ENCODE measurements at regions not wholly inside any gene's neighbourhood (a gene's known extent, or its start where the extent isn't known, plus 50 kb on each side); places are given as distances from the start of the nearest gene placed in this dataset.
A peak's percentile ranks its signal among the peaks of the same experiment; 100 is the strongest.

- no peaks in the 10 kb centered on the region for H3K9me3 ChIP-seq (ENCODE audit: insufficient read depth in 2 of 2, low read depth in 1 of 2, low read length in 1 of 2)
- no peak overlapping the region for H4K5ac ChIP-seq (ENCODE audit: insufficient read length, low read depth, low read length)
- no peak overlapping the region for H2BK20ac ChIP-seq (ENCODE audit: low read length)
- H3K23me2 ChIP-seq (ENCODE audit: low read depth, low read length): peaks cover 12% of the 10 kb centered on the region; the same call in 1 of the 2 replicates
- H2AFZ ChIP-seq (ENCODE audit: low read length): no peak overlapping the region
- H3K27me3 ChIP-seq (replicated peaks in 1 of 4; ENCODE audit: control insufficient read depth in 3 of 4, extremely low read depth in 1 of 4, insufficient read depth in 3 of 4, low read length in 3 of 4): peaks cover 44 to 66% (median 65%) of the 10 kb centered on the region in 4 experiments
- no peak for FAIRE-seq
- no peaks in the 10 kb centered on the region for H4K20me1 ChIP-seq (replicated peaks in 1 of 2; ENCODE audit: control insufficient read depth in 1 of 2, insufficient read depth in 2 of 2, low read length in 2 of 2)
- H2BK120ac ChIP-seq (replicated peaks; ENCODE audit: low read depth, low read length): no peak overlapping the region
- H2BK5ac ChIP-seq (ENCODE audit: low read depth, low read length): no peak overlapping the region
- H3K23ac ChIP-seq (ENCODE audit: insufficient read length): no peak overlapping the region
- CTCF ChIA-PET (ENCODE audit: partially characterized antibody): interaction anchor here (0.9 to 13.2 kb wide), 14 partner anchors 9 to 272 kb away, joined by 3 to 172 read pairs (median 6); partner anchors contain the start of gene FOXD2
- H4K91ac ChIP-seq (replicated peaks; ENCODE audit: insufficient read length, low read length): no peak overlapping the region
- H3K4me2 ChIP-seq (ENCODE audit: insufficient read depth in 1 of 2, low read depth in 2 of 2, low read length in 2 of 2): peak overlapping the region in 1 of 2 experiments; percentile 62; a peak in 1 of 4 replicates
- H2BK12ac ChIP-seq (ENCODE audit: low read depth, low read length): no peak overlapping the region
- DNase-seq (ENCODE audit: low read depth in 1 of 2, low spot score in 2 of 2): no peak
- H3K4me1 ChIP-seq (replicated peaks in 1 of 4; ENCODE audit: control insufficient read depth in 3 of 4, insufficient read depth in 4 of 4, low read length in 3 of 4): peaks cover 0 to 19% (median 5%) of the 10 kb centered on the region in 4 experiments; a peak in 3 of 7 replicates
- H3K4ac ChIP-seq (replicated peaks; ENCODE audit: insufficient read length, low read depth, low read length): no peak overlapping the region
- no peak overlapping the region for H4K8ac ChIP-seq (ENCODE audit: extremely low read depth, insufficient read depth, low read length)
- no peak overlapping the region; the same call in 1 of the 2 replicates for H3K18ac ChIP-seq (ENCODE audit: extremely low read depth, low read length)
- TF ChIP-seq RXRA (IDR thresholded peaks at IDR 0.05; ENCODE audit: insufficient read depth, low read depth, low read length): no peak
- no peak for TF ChIP-seq CHD1 (IDR thresholded peaks at IDR 0.05; ENCODE audit: low read depth, low read length)
- TF ChIP-seq KDM1A (IDR thresholded peaks at IDR 0.05; ENCODE audit: borderline replicate concordance, low read length): no peak
- TF ChIP-seq GTF2F1 (IDR thresholded peaks at IDR 0.05; ENCODE audit: borderline replicate concordance, low read depth, low read length): no peak
- TF ChIP-seq SP4 (IDR thresholded peaks at IDR 0.05; ENCODE audit: low read length): no peak
- no peak for TF ChIP-seq CTCF (IDR thresholded peaks at IDR 0.05; ENCODE audit: control extremely low read depth in 1 of 3, insufficient read depth in 1 of 3, low read depth in 1 of 3, low read length in 3 of 3)
- no peak for TF ChIP-seq KDM5A (IDR thresholded peaks at IDR 0.05; ENCODE audit: low read length)
- no peak for TF ChIP-seq CREB1 (IDR thresholded peaks at IDR 0.05)
- TF ChIP-seq YY1 (IDR thresholded peaks at IDR 0.05; ENCODE audit: low read depth, low read length): no peak
- no peak for TF ChIP-seq GABPA (IDR thresholded peaks at IDR 0.05; ENCODE audit: borderline replicate concordance, insufficient read depth, low read length)
- TF ChIP-seq TCF12 (IDR thresholded peaks at IDR 0.05; ENCODE audit: low read depth, low read length): no peak
- no peak for TF ChIP-seq JUND (IDR thresholded peaks at IDR 0.05; ENCODE audit: low read length)
- no peak for TF ChIP-seq KDM4A (IDR thresholded peaks at IDR 0.05; ENCODE audit: low read depth, low read length, severe bottlenecking)
- POLR2A ChIA-PET (ENCODE audit: partially characterized antibody): no interaction called here
- no peak overlapping the region for H3K56ac ChIP-seq (replicated peaks; ENCODE audit: insufficient read length, low read depth, low read length)
- H3K36me3 ChIP-seq (ENCODE audit: control insufficient read depth in 2 of 4, insufficient read depth in 4 of 4, low read length in 3 of 4): no peaks in the 10 kb centered on the region
- H2BK15ac ChIP-seq (ENCODE audit: low read length): no peak overlapping the region
- H3K14ac ChIP-seq (ENCODE audit: insufficient read length): no peak overlapping the region
- H3K4me3 ChIP-seq (ENCODE audit: extremely low read depth in 1 of 4, insufficient read depth in 2 of 4, low read depth in 3 of 4, low read length in 4 of 4): no peak overlapping the region
- no peak overlapping the region for H2AK5ac ChIP-seq (ENCODE audit: low read depth, low read length)
- H3K9ac ChIP-seq (replicated peaks in 1 of 4; ENCODE audit: extremely low read depth in 1 of 4, low read depth in 3 of 4, low read length in 3 of 4): no peak overlapping the region
- H3K79me2 ChIP-seq (ENCODE audit: control insufficient read depth in 1 of 2, insufficient read depth in 2 of 2, low read length in 2 of 2): no peaks in the 10 kb centered on the region
- no peaks in the 10 kb centered on the region for H3K79me1 ChIP-seq (ENCODE audit: low read depth, low read length)
- WGBS, 2 experiments (ENCODE audit: extremely low coverage in 1 of 2, insufficient coverage in 1 of 2, insufficient read length in 1 of 2, insufficient replicate concordance in 2 of 2, low coverage in 1 of 2, low lambda C conversion rate in 2 of 2, missing lambda C conversion rate in 1 of 2): 69% methylated on average over 2 of the region's 6 CpGs; no CpG with 5 or more reads in 1 of the 2 experiments
- no peak overlapping the region for H3K27ac ChIP-seq (ENCODE audit: low read depth, low read length)
These were observed 269.7 kb downstream of the FOXD2 start for GRCh38 chr1:47707503-47707902.

Data from H1 (cell line).